ENCODE measurements at regions not wholly inside any gene's neighbourhood (a gene's known extent, or its start where the extent isn't known, plus 50 kb on each side); places are given as distances from the start of the nearest gene placed in this dataset.

GRCh38 chr10:59460601-59461000, 98.3 kb upstream of the FAM13C start:
- TF ChIP-seq CTCF (IDR thresholded peaks at IDR 0.05; ENCODE audit: low read length) (no peak), EZH2phosphoT487 (IDR thresholded peaks at IDR 0.05; ENCODE audit: low read length) (no peak), EZH2 (optimal IDR thresholded peaks at IDR 0.05; ENCODE audit: low read depth, low read length) (no peak)

Measured in MM.1S (cell line).